PFSK-1 (cell line): ENCODE measurements at regions not wholly inside any gene's neighbourhood (a gene's known extent, or its start where the extent isn't known, plus 50 kb on each side); places are given as distances from the start of the nearest gene placed in this dataset.

Source experiments
- FOXP2 ChIP-seq: optimal IDR thresholded peaks from 2 replicates; pipeline ENCODE3; 2011; ENCODE audit warnings: borderline replicate concordance, control low read depth, inconsistent platforms; ENCODE audit not compliant: insufficient read depth; ENCODE audit errors: extremely low read length, extremely low read depth
- REST ChIP-seq, 2 experiments: IDR thresholded peaks; 2 replicates each; pipeline versions ENCODE4 v1.6.1 to v1.8.0; 2011 to 2012; ENCODE audit warnings: low read depth in 2 of 2, low read length in 2 of 2, control low read depth in 1 of 2, inconsistent platforms in 1 of 2, mild to moderate bottlenecking in 1 of 2, moderate library complexity in 1 of 2; ENCODE audit not compliant: insufficient read depth in 1 of 2
- SIN3A ChIP-seq: IDR thresholded peaks from 2 replicates; pipeline ENCODE4 v1.6.1; 2012; ENCODE audit warnings: mild to moderate bottlenecking, low read length, moderate library complexity, borderline replicate concordance; ENCODE audit not compliant: insufficient read depth
- TAF1 ChIP-seq: IDR thresholded peaks from 2 replicates; pipeline ENCODE4 v1.6.1; 2012; ENCODE audit warnings: low read length, control low read depth, borderline replicate concordance; ENCODE audit not compliant: insufficient read depth

DNA sequence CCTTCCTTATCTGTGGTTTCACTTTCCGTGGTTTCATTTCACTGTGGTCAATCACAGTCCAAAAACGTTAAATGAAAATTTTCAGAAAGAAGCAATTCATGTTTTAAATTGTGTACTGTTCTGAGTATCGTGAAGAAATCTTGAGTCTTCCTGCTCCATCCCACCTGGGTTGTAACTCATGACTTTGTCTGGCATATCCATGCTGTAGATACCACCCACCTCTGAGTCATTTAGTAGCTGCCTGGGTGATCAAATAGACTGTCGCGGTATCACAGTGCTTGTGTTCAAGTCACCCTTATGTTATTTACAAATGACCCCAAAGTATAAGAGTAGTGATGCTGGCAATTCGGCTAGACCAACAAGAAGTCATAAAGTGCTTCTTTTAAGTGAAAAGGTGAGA lies 521.2 kb downstream of the AACS start:
- TF ChIP-seq TAF1 = no peak
- TF ChIP-seq SIN3A = no peak
- no peak for TF ChIP-seq REST (IDR thresholded peaks at IDR 0.05; ENCODE audit: insufficient read depth in 1 of 2, low read depth in 2 of 2, low read length in 2 of 2)
- no peak for TF ChIP-seq FOXP2
